IPS-NIHi7 (cell line): ENCODE measurements at regions not wholly inside any gene's neighbourhood (a gene's known extent, or its start where the extent isn't known, plus 50 kb on each side); places are given as distances from the start of the nearest gene placed in this dataset.
A peak's percentile ranks its signal among the peaks of the same experiment; 100 is the strongest.

ENCODE experiments used
- DNase-seq: peaks from one replicate; pipeline ENCODE4 v3.0.0; 2012; ENCODE audit warnings: mixed read lengths; ENCODE audit errors: extremely low spot score

GRCh38 chrX:40279091-40279430 lies 181.3 kb upstream of the BCOR start:
- DNase-seq = no peak

- DNase-seq = no peak
Measured at GRCh38 chrX:40278340-40279090, 180.8 kb upstream of the BCOR start.

GRCh38 chrX:40277672-40278071 lies 179.9 kb upstream of the BCOR start:
- DNase-seq = no peak

GRCh38 chrX:40273356-40274050 lies 175.7 kb upstream of the BCOR start:
- no peak for DNase-seq

GRCh38 chrX:40272776-40273175 lies 175.0 kb upstream of the BCOR start:
- DNase-seq = no peak

- no peak for DNase-seq
Measured at GRCh38 chrX:40272141-40272540, 174.4 kb upstream of the BCOR start.

- no peak for DNase-seq
Measured at GRCh38 chrX:40268188-40268520, 170.4 kb upstream of the BCOR start.

GRCh38 chrX:40267334-40268187 lies 169.8 kb upstream of the BCOR start:
- DNase-seq = no peak

- DNase-seq = peak; percentile 83
Measured at GRCh38 chrX:40266490-40267333, 169.0 kb upstream of the BCOR start.

GRCh38 chrX:40265936-40266335 lies 168.2 kb upstream of the BCOR start:
- no peak for DNase-seq

- DNase-seq = no peak
Measured at GRCh38 chrX:40263014-40263560, 165.3 kb upstream of the BCOR start.

GRCh38 chrX:40262157-40263013 lies 164.6 kb upstream of the BCOR start:
- no peak for DNase-seq

- DNase-seq = no peak
Measured at GRCh38 chrX:40261833-40262156, 164.0 kb upstream of the BCOR start.

GRCh38 chrX:40260146-40260747 lies 162.5 kb upstream of the BCOR start:
- no peak for DNase-seq

GRCh38 chrX:40258909-40259308 lies 161.2 kb upstream of the BCOR start:
- no peak for DNase-seq

- DNase-seq = no peak
Measured at GRCh38 chrX:40253771-40254170, 156.0 kb upstream of the BCOR start.

GRCh38 chrX:40249582-40249981 lies 151.8 kb upstream of the BCOR start:
- DNase-seq = no peak

- no peak for DNase-seq
Measured at GRCh38 chrX:40248822-40249221, 151.1 kb upstream of the BCOR start.

GRCh38 chrX:40247848-40248622 lies 150.3 kb upstream of the BCOR start:
- DNase-seq = no peak

- DNase-seq = no peak
Measured at GRCh38 chrX:40247382-40247781, 149.6 kb upstream of the BCOR start.
